ENCODE measurements at regions not wholly inside any gene's neighbourhood (a gene's known extent, or its start where the extent isn't known, plus 50 kb on each side); places are given as distances from the start of the nearest gene placed in this dataset.

GRCh38 chr5:92659246-92659645, 921.8 kb downstream of the NR2F1-AS1 start:
- TF ChIP-seq POLR2AphosphoS5 (IDR thresholded peaks at IDR 0.05) (no peak), CTCF (IDR thresholded peaks at IDR 0.05 in 8 of 11, conservative IDR thresholded peaks at IDR 0.05 in 3 of 11) (no peak)

Measured in spleen (tissue), 7 donors.